ENCODE measurements at regions not wholly inside any gene's neighbourhood (a gene's known extent, or its start where the extent isn't known, plus 50 kb on each side); places are given as distances from the start of the nearest gene placed in this dataset.

DNA sequence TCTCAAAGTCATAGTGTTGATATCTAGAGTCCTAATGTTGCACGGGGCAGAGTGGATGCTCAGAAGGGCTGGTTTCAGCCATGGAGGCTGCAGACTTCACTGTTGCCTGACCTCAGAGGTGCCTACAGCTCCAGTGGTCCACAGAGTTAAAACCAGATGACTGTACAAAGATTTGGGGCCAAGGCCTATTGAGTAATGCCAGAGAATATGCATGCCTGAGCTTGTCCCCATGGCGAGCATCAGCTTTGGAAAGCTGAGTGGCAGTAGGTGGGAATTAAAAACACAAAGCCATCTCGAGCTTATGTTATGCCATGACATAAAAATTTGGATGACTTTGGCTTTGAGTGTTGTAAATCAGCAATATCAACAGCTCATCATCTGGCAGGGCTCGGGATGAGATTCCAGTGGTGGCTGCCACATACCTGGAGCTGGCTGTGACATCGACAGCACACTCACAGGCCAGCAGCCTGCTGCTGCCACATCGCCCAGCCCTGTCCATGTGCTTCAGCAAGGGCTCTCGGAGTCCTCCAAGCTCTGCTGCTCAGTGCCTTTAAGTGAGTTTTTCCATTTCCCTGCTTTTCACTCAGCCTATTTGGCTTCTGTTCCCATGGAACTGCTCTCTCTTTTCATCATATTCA, 379.6 kb downstream of the TNS3 start:
- TF ChIP-seq, protein P1, sequence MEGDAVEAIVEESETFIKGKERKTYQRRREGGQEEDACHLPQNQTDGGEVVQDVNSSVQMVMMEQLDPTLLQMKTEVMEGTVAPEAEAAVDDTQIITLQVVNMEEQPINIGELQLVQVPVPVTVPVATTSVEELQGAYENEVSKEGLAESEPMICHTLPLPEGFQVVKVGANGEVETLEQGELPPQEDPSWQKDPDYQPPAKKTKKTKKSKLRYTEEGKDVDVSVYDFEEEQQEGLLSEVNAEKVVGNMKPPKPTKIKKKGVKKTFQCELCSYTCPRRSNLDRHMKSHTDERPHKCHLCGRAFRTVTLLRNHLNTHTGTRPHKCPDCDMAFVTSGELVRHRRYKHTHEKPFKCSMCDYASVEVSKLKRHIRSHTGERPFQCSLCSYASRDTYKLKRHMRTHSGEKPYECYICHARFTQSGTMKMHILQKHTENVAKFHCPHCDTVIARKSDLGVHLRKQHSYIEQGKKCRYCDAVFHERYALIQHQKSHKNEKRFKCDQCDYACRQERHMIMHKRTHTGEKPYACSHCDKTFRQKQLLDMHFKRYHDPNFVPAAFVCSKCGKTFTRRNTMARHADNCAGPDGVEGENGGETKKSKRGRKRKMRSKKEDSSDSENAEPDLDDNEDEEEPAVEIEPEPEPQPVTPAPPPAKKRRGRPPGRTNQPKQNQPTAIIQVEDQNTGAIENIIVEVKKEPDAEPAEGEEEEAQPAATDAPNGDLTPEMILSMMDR (IDR thresholded peaks at IDR 0.05): no peak
- no peak for TF ChIP-seq POLR2A (IDR thresholded peaks at IDR 0.05)
